ENCODE measurements at regions not wholly inside any gene's neighbourhood (a gene's known extent, or its start where the extent isn't known, plus 50 kb on each side); places are given as distances from the start of the nearest gene placed in this dataset.
"Not testable (repeated sequence)": the region's sequence is repeated elsewhere in the genome, so short reads cannot be mapped to it uniquely, and the experiment has no call there.

GRCh38 chr4:79676705-79677104 lies 268.7 kb upstream of the GK2 start:
- no peak for DNase-seq (ENCODE audit: low spot score)
- intact Hi-C loops (cut with DNase I), result no loop called here

- DNase-seq (ENCODE audit: low spot score); intact Hi-C loops (cut with DNase I): not testable (repeated sequence)
Observed at GRCh38 chr4:79674906-79675305, 266.9 kb upstream of the GK2 start.

- intact Hi-C loops (cut with DNase I), result no loop called here
- no peak for DNase-seq (ENCODE audit: low spot score)
Observed at GRCh38 chr4:79673898-79674297, 265.9 kb upstream of the GK2 start.

GRCh38 chr4:79673377-79673776 lies 265.3 kb upstream of the GK2 start:
- intact Hi-C loops (cut with DNase I), result no loop called here
- DNase-seq (ENCODE audit: low spot score), result no peak

- intact Hi-C loops (cut with DNase I), result no loop called here
- DNase-seq (ENCODE audit: low spot score), result no peak
Observed at GRCh38 chr4:79666875-79667274, 258.8 kb upstream of the GK2 start.

- no peak for DNase-seq (ENCODE audit: low spot score)
- intact Hi-C loops (cut with DNase I), result no loop called here
Observed at GRCh38 chr4:79666112-79666511, 258.1 kb upstream of the GK2 start.

- intact Hi-C loops (cut with DNase I), result no loop called here
- DNase-seq (ENCODE audit: low spot score), result no peak
Observed at GRCh38 chr4:79663865-79664264, 255.8 kb upstream of the GK2 start.

- DNase-seq (ENCODE audit: low spot score), result no peak
Observed at GRCh38 chr4:79663141-79663540, 255.1 kb upstream of the GK2 start.

GRCh38 chr4:79662651-79663050 lies 254.6 kb upstream of the GK2 start:
- no peak for DNase-seq (ENCODE audit: low spot score)
- intact Hi-C loops (cut with DNase I), result no loop called here

More at GRCh38 chr4:79663141-79663540, 255.1 kb upstream of the GK2 start:
- intact Hi-C loops (cut with DNase I), result no loop called here

GRCh38 chr4:79661196-79661595 lies 253.2 kb upstream of the GK2 start:
- DNase-seq (ENCODE audit: low spot score), result no peak
- intact Hi-C loops (cut with DNase I), result no loop called here

- intact Hi-C loops (cut with DNase I); DNase-seq (ENCODE audit: low spot score): not testable (repeated sequence)
Observed at GRCh38 chr4:79659308-79659870, 251.4 kb upstream of the GK2 start.

- intact Hi-C loops (cut with DNase I), result no loop called here
Observed at GRCh38 chr4:79657379-79657778, 249.4 kb upstream of the GK2 start.

GRCh38 chr4:79653871-79654270 lies 245.8 kb upstream of the GK2 start:
- intact Hi-C loops (cut with DNase I), result no loop called here
- DNase-seq (ENCODE audit: low spot score), result no peak

More at GRCh38 chr4:79657379-79657778, 249.4 kb upstream of the GK2 start:
- DNase-seq (ENCODE audit: low spot score), result no peak

GRCh38 chr4:79652738-79653137 lies 244.7 kb upstream of the GK2 start:
- intact Hi-C loops (cut with DNase I), result no loop called here
- DNase-seq (ENCODE audit: low spot score), result no peak

GRCh38 chr4:79652232-79652631 lies 244.2 kb upstream of the GK2 start:
- intact Hi-C loops (cut with DNase I), result no loop called here
- DNase-seq (ENCODE audit: low spot score), result no peak

GRCh38 chr4:79651456-79651855 lies 243.4 kb upstream of the GK2 start:
- intact Hi-C loops (cut with DNase I), result no loop called here
- no peak for DNase-seq (ENCODE audit: low spot score)

GRCh38 chr4:79650794-79651431 lies 242.9 kb upstream of the GK2 start:
- intact Hi-C loops (cut with DNase I), result no loop called here

GRCh38 chr4:79650217-79650616 lies 242.2 kb upstream of the GK2 start:
- DNase-seq (ENCODE audit: low spot score), result no peak
- intact Hi-C loops (cut with DNase I), result no loop called here

More at GRCh38 chr4:79650794-79651431, 242.9 kb upstream of the GK2 start:
- no peak for DNase-seq (ENCODE audit: low spot score)

- intact Hi-C loops (cut with DNase I), result no loop called here
Observed at GRCh38 chr4:79645942-79646341, 237.9 kb upstream of the GK2 start.

GRCh38 chr4:79638735-79639134 lies 230.7 kb upstream of the GK2 start:
- DNase-seq (ENCODE audit: low spot score), result no peak
- intact Hi-C loops (cut with DNase I), result no loop called here

More at GRCh38 chr4:79645942-79646341, 237.9 kb upstream of the GK2 start:
- DNase-seq (ENCODE audit: low spot score), result no peak

- intact Hi-C loops (cut with DNase I), result no loop called here
- DNase-seq (ENCODE audit: low spot score), result no peak
Observed at GRCh38 chr4:79636991-79637390, 229.0 kb upstream of the GK2 start.

Measured in posterior vena cava (tissue), 2 donors.